Stomach (tissue), 8 donors: ENCODE measurements at regions not wholly inside any gene's neighbourhood (a gene's known extent, or its start where the extent isn't known, plus 50 kb on each side); places are given as distances from the start of the nearest gene placed in this dataset.

Experiments used
- DNase-seq, 2 donors: peaks; one replicate each; pipeline versions ENCODE4 v3.0.0 to v3.0.0-alpha.2; 2013 to 2019
- H3K27ac ChIP-seq, 5 donors: fragments of 200-600 bp in 4 of 5; sonication (generic) in 4 of 5; one replicate each; pipeline ENCODE4 v1.5.1; 2013 to 2019; ENCODE audit warnings: mild to moderate bottlenecking in 1 of 5, moderate library complexity in 1 of 5
- H3K27me3 ChIP-seq, 3 donors: fragments of 200-600 bp; sonication (generic); one replicate each; pipeline ENCODE4 v1.5.1; 2017 to 2019; ENCODE audit warnings: mixed run types in 1 of 3
- H3K36me3 ChIP-seq, 4 donors: fragments of 200-600 bp; sonication (generic); 1 replicate in 3 of 4; 2 replicates in 1 of 4; pipeline ENCODE4 v1.5.1; 2016 to 2019
- H3K4me1 ChIP-seq, 4 donors: fragments of 200-600 bp; sonication (generic); one replicate each; pipeline ENCODE4 v1.5.1; 2016 to 2019
- H3K4me3 ChIP-seq, 4 donors: fragments of 200-600 bp; sonication (generic) in 3 of 4; one replicate each; pipeline ENCODE4 v1.5.1; 2016 to 2019; ENCODE audit warnings: mild to moderate bottlenecking in 1 of 4
- H3K9me3 ChIP-seq, 4 donors: fragments of 200-600 bp; sonication (generic); one replicate each; pipeline ENCODE4 v1.5.1; 2016 to 2019
- EP300 ChIP-seq: sonication (generic); formaldehyde crosslinking; IDR thresholded peaks from one replicate; pipeline ENCODE4 v1.6.1; 2017; ENCODE audit warnings: antibody characterized with exemption
- POLR2A ChIP-seq, 4 donors: fragments of 450-650 bp; IDR thresholded peaks; one replicate each; pipeline ENCODE4 v1.6.1; 2016; ENCODE audit warnings: antibody characterized with exemption in 4 of 4, control low read depth in 2 of 4, mild to moderate bottlenecking in 1 of 4, moderate library complexity in 1 of 4
- POLR2AphosphoS5 ChIP-seq, 3 donors: sonication (generic); formaldehyde crosslinking; IDR thresholded peaks; one replicate each; pipeline ENCODE4 v1.6.1; 2016; ENCODE audit warnings: antibody characterized with exemption in 3 of 3
- WGBS, 5 donors: extraction: QIAGEN DNeasy Blood & Tissue Kit in 3 of 5; methylation state at CpG; one replicate each; pipeline versions ENCODE4 v1.1.5 to v1.1.7; 2013 to 2018; 5-methylcytosine and 5-hydroxymethylcytosine counted together
- intact Hi-C: fragments of 100-400 bp; cut with DNase I; formaldehyde crosslinking; loops from one replicate; pipeline ENCODE4 v1.15.1; 2023; ENCODE audit warnings: low total_unique reads
- TF ChIP-seq, protein P1 (sequence below), 7 experiments: fragments of 450-650 bp in 4 of 7; fragments of 200-600 bp in 3 of 7; sonication (generic) in 3 of 7; IDR thresholded peaks; one replicate each; pipeline ENCODE4 v1.5.1; 2016 to 2019; ENCODE audit warnings: antibody characterized with exemption in 7 of 7, control low read depth in 2 of 7, mild to moderate bottlenecking in 1 of 7
- donor health status: healthy with polysubstance abuse.
- donor health status: Bipolar disorder and iron deficiency.
- donor health status: healthy.

DNA sequence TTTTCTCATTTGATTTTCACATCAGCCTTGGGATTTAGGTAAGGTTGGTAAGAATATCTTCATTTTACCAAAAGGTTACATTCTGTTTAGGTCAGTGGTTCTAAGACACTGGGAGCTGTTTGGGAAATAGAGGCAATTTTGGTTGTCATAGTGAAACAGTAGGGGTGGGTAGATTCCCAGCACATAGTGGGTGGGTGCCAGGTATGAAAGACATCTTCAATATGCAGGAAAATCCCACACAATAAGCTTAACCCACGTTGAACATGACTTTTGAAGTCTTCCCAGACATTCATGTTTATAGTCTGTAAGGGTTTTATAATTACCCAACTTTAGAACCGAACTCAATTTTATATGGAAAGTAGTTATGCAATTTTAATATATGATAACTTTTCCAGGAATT lies 249.6 kb downstream of the SNCA start:
- no peak for TF ChIP-seq POLR2A (IDR thresholded peaks at IDR 0.05)
- TF ChIP-seq POLR2AphosphoS5 (IDR thresholded peaks at IDR 0.05): no peak
- TF ChIP-seq, protein P1, sequence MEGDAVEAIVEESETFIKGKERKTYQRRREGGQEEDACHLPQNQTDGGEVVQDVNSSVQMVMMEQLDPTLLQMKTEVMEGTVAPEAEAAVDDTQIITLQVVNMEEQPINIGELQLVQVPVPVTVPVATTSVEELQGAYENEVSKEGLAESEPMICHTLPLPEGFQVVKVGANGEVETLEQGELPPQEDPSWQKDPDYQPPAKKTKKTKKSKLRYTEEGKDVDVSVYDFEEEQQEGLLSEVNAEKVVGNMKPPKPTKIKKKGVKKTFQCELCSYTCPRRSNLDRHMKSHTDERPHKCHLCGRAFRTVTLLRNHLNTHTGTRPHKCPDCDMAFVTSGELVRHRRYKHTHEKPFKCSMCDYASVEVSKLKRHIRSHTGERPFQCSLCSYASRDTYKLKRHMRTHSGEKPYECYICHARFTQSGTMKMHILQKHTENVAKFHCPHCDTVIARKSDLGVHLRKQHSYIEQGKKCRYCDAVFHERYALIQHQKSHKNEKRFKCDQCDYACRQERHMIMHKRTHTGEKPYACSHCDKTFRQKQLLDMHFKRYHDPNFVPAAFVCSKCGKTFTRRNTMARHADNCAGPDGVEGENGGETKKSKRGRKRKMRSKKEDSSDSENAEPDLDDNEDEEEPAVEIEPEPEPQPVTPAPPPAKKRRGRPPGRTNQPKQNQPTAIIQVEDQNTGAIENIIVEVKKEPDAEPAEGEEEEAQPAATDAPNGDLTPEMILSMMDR (IDR thresholded peaks at IDR 0.05): no peak
- no peak for TF ChIP-seq EP300
- H3K27me3 ChIP-seq: no peaks in the 10 kb centered on the region
- H3K9me3 ChIP-seq: no peaks in the 10 kb centered on the region
- no peak overlapping the region for H3K4me3 ChIP-seq
- WGBS, 5 donors: 53 to 82% (median 72%) methylated on average over 2 of the region's 2 CpGs
- no peaks in the 10 kb centered on the region for H3K4me1 ChIP-seq
- no peak overlapping the region for H3K27ac ChIP-seq
- DNase-seq: no peak
- intact Hi-C loops: no loop called here
- H3K36me3 ChIP-seq: no peaks in the 10 kb centered on the region

DNA sequence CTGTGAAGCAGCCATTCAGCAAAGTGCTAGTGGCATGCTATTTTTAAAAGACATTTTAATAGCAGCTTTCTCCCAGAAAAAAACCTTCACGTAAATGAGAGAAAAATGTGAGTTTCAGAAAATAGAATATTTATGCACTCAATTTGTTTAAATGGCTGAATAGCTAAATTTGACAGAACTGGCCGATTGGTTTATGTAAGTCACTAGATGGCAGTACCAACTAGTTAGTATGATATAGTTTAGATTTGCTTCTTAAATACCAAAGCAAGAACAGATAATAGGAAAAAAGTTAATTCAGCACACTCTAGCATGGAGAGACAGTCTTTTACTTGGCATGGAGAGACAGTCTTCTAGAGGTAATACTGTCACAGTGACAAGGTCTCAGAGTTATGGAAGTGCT lies 250.1 kb downstream of the SNCA start:
- Histone ChIP-seq H3K4me3 (no peak overlapping the region), H3K4me1 (no peaks in the 10 kb centered on the region), H3K9me3 (no peaks in the 10 kb centered on the region), H3K27me3 (no peaks in the 10 kb centered on the region), H3K27ac (no peak overlapping the region), H3K36me3 (no peaks in the 10 kb centered on the region)
- TF ChIP-seq, protein P1 (IDR thresholded peaks at IDR 0.05): no peak
- TF ChIP-seq POLR2A (IDR thresholded peaks at IDR 0.05): no peak
- TF ChIP-seq EP300: no peak
- no peak for TF ChIP-seq POLR2AphosphoS5 (IDR thresholded peaks at IDR 0.05)
- WGBS, 5 donors: 51 to 64% (median 57%) methylated on average over 2 of the region's 2 CpGs
- intact Hi-C loops: no loop called here
- no peak for DNase-seq

DNA sequence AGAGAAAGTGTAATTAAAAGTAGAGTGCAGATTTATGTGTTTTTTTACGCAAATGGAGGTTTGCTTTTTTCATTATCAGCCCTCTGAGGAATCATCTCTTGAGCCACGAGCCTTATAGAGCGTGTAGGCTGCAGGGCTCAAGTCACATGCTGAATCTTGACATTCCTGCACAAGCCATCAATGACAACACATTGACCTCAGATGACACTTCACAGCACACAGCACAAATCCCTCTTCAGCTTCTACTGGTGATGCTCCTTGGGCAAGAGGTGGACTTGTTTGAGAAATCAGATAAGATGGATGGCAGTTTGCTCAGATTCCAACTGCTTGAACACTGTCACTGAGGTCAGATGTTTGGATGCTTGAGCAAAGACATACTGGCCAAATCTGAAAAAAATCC lies 250.6 kb downstream of the SNCA start:
- WGBS, 5 donors: 68 to 85% (median 69%) methylated on average over 3 of the region's 3 CpGs

DNA sequence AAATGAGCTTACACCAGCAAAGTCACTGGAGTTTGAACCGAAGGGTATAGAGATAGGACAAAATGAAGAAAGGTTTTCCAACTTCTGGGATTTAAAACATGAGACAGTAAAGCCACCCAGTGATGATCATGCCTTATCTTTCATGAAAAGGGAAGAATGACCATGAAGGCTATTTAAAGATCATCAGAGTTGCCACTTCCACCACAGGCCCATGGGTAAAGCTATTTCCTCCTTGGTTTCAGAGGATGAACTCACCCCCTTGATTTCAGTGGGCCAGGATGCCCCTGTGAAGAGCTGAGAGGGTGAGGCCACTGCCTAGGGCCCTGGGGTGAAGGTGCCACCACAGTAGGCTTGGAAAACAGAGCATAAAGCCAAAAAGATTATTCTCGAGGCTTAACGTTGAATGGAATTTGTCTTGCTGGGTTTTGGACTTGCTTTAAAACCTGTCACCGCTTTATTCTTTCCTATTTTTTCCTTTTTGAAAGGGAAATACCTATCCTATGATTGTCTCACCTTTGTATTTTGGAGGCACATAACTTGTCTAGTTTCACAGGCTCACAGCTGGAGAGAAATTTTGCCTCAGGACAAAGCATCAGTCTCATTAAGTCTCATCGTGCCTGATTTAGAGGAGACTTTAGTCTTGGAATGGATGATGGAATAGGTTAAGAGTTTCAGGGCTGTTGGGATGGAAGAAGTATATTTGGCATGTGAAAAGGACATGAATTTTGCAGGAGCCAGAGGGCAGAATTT lies 254.0 kb downstream of the SNCA start:
- no peaks in the 10 kb centered on the region for H3K9me3 ChIP-seq
- no peaks in the 10 kb centered on the region for H3K36me3 ChIP-seq
- H3K27me3 ChIP-seq: no peaks in the 10 kb centered on the region
- no peak overlapping the region for H3K27ac ChIP-seq
- 91 to 95% (median 94%) methylated on average over 5 of the region's 5 CpGs for WGBS, 5 donors
- TF ChIP-seq EP300: no peak
- no peak for TF ChIP-seq POLR2AphosphoS5 (IDR thresholded peaks at IDR 0.05)
- TF ChIP-seq, protein P1 (IDR thresholded peaks at IDR 0.05): no peak
- TF ChIP-seq POLR2A (IDR thresholded peaks at IDR 0.05): no peak
- no peaks in the 10 kb centered on the region for H3K4me1 ChIP-seq
- no peak for DNase-seq
- intact Hi-C loops: no loop called here
- H3K4me3 ChIP-seq: no peak overlapping the region

More for the DNA sequence above, 250.6 kb downstream of the SNCA start:
- Histone ChIP-seq H3K27me3 (no peaks in the 10 kb centered on the region), H3K9me3 (no peaks in the 10 kb centered on the region), H3K4me1 (no peaks in the 10 kb centered on the region), H3K4me3 (no peak overlapping the region), H3K27ac (no peak overlapping the region), H3K36me3 (no peaks in the 10 kb centered on the region)
- TF ChIP-seq, protein P1 (IDR thresholded peaks at IDR 0.05): no peak
- TF ChIP-seq POLR2AphosphoS5 (IDR thresholded peaks at IDR 0.05) (no peak), EP300 (no peak), POLR2A (IDR thresholded peaks at IDR 0.05) (no peak)
- no peak for DNase-seq
- intact Hi-C loops: no loop called here
